Coronary artery (tissue), 2 donors: ENCODE measurements at regions not wholly inside any gene's neighbourhood (a gene's known extent, or its start where the extent isn't known, plus 50 kb on each side); places are given as distances from the start of the nearest gene placed in this dataset.

Source experiments
- DNase-seq: peaks from one replicate; pipeline ENCODE4 v3.0.0-alpha.2; 2017; ENCODE audit warnings: low spot score
- H3K27ac ChIP-seq, 2 donors: fragments of 200-600 bp; sonication (generic); one replicate each; pipeline ENCODE4 v1.5.1; 2016 to 2019
- H3K4me3 ChIP-seq: fragments of 200-600 bp; sonication (generic); 2 replicates; pipeline ENCODE4 v1.5.1; 2016; ENCODE audit warnings: mild to moderate bottlenecking, moderate library complexity
- CTCF ChIP-seq: fragments of 200-600 bp; sonication (generic); IDR thresholded peaks from one replicate; pipeline ENCODE4 v1.5.1; 2019; ENCODE audit warnings: antibody characterized with exemption

GRCh38 chr2:6531304-6531703, 334.4 kb downstream of the CMPK2 start:
- no peak for TF ChIP-seq CTCF
- Histone ChIP-seq H3K27ac (no peak overlapping the region), H3K4me3 (no peak overlapping the region)
- no peak for DNase-seq

GRCh38 chr2:6535572-6535971, 330.1 kb downstream of the CMPK2 start:
- TF ChIP-seq CTCF, result no peak
- DNase-seq, result no peak
- no peak overlapping the region for H3K4me3 ChIP-seq
- H3K27ac ChIP-seq, result no peak overlapping the region

GRCh38 chr2:6538607-6539006, 327.1 kb downstream of the CMPK2 start:
- H3K4me3 ChIP-seq, result no peak overlapping the region
- H3K27ac ChIP-seq, result no peak overlapping the region
- no peak for TF ChIP-seq CTCF
- no peak for DNase-seq

GRCh38 chr2:6545336-6545735, 320.4 kb downstream of the CMPK2 start:
- no peak for DNase-seq
- no peak overlapping the region for H3K4me3 ChIP-seq
- no peak overlapping the region for H3K27ac ChIP-seq
- no peak for TF ChIP-seq CTCF

- DNase-seq, result no peak
- no peak for TF ChIP-seq CTCF
- H3K27ac ChIP-seq, result no peak overlapping the region
- no peak overlapping the region for H3K4me3 ChIP-seq
Observed at GRCh38 chr2:6545795-6546194, 319.9 kb downstream of the CMPK2 start.

- Histone ChIP-seq H3K27ac (no peak overlapping the region), H3K4me3 (no peak overlapping the region)
- DNase-seq, result no peak
- no peak for TF ChIP-seq CTCF
Observed at GRCh38 chr2:6554466-6554865, 311.2 kb downstream of the CMPK2 start.

- Histone ChIP-seq H3K4me3 (no peak overlapping the region), H3K27ac (no peak overlapping the region)
- DNase-seq, result no peak
- TF ChIP-seq CTCF, result no peak
Observed at GRCh38 chr2:6556755-6557154, 309.0 kb downstream of the CMPK2 start.
